Breast epithelium (tissue), 3 donors: ENCODE measurements at regions not wholly inside any gene's neighbourhood (a gene's known extent, or its start where the extent isn't known, plus 50 kb on each side); places are given as distances from the start of the nearest gene placed in this dataset.
A peak's percentile ranks its signal among the peaks of the same experiment; 100 is the strongest.

Experiments
- POLR2AphosphoS5 ChIP-seq, 3 donors: sonication (generic); formaldehyde crosslinking; IDR thresholded peaks; one replicate each; pipeline ENCODE4 v1.6.1; 2017; ENCODE audit warnings: antibody characterized with exemption in 3 of 3
- TF ChIP-seq, protein P1 (sequence below), 3 donors: fragments of 450-650 bp; IDR thresholded peaks; one replicate each; pipeline ENCODE4 v1.5.1; 2016 to 2017; ENCODE audit warnings: antibody characterized with exemption in 3 of 3, mild to moderate bottlenecking in 3 of 3, moderate library complexity in 3 of 3

DNA sequence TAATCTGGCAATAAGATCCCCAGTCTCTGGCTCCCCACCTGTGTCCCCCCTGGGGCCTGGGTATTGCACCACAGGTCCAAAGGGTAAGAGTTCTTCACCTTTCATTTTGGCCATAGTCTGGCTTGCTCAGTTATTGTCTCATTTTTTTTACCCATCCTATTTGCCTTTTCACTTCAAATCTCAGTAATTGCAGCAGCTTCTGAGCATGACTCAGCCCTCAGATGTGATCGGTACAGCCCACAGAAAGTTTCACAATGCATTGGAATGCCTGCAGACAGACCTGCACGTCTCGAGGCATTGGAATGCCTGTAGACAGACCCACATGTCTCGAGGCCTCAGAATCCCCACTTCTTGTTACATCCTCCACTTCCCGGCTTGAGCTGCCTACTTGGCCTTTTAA is 173.6 kb downstream of the NUFIP1 start:
- TF ChIP-seq, protein P1, sequence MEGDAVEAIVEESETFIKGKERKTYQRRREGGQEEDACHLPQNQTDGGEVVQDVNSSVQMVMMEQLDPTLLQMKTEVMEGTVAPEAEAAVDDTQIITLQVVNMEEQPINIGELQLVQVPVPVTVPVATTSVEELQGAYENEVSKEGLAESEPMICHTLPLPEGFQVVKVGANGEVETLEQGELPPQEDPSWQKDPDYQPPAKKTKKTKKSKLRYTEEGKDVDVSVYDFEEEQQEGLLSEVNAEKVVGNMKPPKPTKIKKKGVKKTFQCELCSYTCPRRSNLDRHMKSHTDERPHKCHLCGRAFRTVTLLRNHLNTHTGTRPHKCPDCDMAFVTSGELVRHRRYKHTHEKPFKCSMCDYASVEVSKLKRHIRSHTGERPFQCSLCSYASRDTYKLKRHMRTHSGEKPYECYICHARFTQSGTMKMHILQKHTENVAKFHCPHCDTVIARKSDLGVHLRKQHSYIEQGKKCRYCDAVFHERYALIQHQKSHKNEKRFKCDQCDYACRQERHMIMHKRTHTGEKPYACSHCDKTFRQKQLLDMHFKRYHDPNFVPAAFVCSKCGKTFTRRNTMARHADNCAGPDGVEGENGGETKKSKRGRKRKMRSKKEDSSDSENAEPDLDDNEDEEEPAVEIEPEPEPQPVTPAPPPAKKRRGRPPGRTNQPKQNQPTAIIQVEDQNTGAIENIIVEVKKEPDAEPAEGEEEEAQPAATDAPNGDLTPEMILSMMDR (IDR thresholded peaks at IDR 0.05) = no peak
- peak in 2 of 3 donors; percentile 33 to 68 for TF ChIP-seq POLR2AphosphoS5 (IDR thresholded peaks at IDR 0.05)
